ENCODE measurements at regions not wholly inside any gene's neighbourhood (a gene's known extent, or its start where the extent isn't known, plus 50 kb on each side); places are given as distances from the start of the nearest gene placed in this dataset.

DNA sequence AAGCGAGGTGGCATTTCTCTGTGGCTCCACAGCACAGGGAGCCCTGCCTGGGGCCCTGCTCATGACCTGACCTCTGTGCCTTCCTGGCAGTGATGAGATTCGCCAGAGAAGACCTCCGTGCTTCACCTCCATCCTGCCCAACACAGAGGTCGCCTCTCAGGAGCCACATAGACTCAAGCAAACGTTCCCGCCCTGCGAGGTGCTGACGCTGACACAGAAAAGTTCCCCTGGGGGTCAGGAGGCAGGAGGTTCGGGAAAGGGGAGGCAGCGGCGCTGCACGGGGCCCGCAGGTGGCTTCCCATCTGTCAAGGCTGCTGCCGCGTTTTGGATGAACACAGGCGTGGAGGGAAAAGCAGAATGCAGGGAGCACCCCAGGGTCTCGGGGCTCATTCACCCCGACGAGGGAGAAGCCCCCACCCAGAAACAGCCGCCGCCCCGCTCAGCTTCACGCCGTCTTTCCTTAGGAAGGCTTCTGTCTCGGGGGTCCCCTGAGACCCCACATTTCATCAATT lies 579.6 kb upstream of the SALL3 start:
- DNase-seq: no peak

DNA sequence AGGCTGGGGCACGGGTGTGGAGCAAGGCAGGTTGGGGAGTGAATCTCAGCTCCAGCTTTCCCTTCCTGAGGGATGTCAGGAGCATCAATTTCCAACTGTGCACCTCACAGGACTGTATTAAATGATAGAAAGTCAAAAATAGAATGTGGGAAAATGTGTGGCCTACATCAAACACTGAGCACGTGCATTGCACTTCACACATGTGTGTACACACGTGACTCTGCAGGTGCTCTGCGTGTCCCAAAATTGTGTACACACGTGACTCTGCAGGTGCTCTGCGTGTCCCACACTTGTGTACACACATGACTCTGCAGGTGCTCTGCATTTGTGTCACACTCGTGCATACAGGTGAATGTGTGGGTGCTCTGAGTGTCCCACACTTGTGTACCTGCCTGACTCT lies 577.2 kb upstream of the SALL3 start:
- DNase-seq: no peak

DNA sequence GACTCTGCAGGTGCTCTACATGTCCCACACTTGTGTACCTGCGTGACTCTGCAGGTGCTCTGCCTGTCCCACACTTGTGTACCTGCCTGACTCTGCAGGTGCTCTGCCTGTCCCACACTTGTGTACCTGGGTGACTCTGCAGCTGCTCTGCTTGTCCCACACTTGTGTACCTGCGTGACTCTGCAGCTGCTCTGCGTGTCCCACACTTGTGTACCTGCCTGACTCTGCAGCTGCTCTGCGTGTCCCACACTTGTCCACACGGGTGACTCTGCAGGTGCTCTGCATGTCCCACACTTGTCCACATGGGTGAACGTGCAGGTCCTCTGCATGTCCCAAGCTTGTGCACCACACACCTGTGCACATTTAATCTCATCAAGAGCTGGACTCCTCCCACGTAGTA lies 576.7 kb upstream of the SALL3 start:
- DNase-seq: no peak

DNA sequence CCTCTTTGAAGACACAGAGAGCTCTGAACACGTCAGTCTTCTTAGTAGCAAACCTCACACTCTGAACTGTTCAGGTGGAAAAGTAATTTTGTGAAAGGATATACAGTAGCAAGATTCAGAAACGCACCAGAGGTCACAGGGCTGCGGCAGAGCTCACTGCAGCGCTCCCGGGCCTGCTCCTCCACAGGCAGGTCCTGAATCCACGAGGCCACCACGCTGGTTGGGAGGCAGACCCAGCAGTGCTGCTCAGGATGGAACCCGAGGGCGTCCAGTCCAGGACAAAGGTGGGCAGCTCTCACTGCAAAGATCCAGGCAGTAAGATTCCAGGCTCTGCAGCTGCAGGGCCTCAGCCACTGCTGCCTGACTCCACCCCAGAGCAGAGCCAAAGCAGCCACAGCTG lies 576.2 kb upstream of the SALL3 start:
- DNase-seq: no peak

DNA sequence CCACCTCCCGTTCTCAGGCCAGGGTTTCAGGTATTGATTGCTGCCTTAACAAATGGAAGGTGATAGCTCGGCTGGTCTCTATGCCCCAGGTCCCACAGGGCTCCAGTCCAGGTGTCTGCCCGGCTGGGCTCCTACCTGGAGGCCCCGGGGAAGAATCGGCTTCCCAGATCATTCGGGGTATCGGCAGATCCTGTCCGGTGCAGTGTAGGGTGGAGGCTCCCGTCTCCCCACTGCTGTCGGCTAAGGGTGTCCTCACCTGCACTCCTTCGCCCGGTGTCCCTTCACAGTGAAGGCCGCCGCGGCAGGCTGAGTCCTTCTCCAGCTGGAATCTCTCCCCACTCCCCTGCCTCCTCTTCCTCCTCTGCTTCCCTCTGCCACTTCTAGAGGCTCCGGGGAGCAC lies 573.9 kb upstream of the SALL3 start:
- DNase-seq: no peak

DNA sequence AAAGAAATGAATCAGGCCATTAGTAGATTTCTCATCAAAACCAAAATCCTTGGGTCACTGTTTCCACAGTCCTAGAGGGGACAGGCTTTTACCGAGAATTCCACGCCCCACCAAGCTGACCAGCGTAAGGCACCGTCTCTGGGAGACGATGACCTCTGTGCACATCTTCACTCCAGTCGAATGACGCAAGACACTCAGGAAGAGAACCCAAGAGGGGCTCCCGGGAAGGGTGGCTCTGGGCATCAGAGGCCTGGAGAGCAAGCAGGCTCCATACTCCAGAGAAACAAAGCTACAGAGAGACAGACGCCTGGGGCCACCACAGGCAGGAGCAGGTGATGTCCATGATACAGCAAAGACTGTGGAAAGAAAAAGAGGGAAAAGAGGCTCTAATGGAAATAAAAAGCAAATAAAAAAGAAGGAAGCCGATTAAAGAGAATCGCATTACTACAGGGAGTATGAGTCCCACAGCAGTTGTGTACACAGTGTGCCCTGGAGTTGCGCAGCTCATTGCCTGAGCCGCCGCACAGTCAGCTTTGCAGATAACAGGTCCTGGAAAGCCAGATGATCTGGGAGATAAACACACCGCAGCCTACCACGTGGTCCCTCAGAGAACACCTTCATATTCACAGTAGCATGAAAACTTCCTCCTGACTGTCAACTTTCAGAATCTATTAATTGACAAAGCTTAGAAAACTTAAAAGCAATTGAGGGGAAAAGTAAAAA lies 572.7 kb upstream of the SALL3 start:
- no peak for DNase-seq

DNA sequence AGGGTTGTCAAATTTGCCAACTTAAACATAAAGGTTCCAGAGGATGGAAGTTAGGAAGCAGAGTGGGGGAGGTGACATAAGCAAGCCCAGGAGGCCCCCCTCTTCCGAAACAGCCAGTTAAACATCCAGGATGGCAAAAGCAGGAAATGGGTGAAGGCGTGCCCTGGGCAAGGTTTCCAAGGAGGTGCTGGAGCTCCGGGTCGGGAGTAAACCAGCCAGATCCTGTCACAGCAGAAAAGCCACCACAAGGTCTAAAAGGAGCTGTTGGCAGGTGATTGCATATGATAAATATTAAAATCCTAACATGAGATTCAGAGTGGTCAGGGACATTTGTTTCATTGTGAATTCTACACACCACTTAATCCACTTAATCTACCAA lies 572.2 kb upstream of the SALL3 start:
- no peak for DNase-seq

DNA sequence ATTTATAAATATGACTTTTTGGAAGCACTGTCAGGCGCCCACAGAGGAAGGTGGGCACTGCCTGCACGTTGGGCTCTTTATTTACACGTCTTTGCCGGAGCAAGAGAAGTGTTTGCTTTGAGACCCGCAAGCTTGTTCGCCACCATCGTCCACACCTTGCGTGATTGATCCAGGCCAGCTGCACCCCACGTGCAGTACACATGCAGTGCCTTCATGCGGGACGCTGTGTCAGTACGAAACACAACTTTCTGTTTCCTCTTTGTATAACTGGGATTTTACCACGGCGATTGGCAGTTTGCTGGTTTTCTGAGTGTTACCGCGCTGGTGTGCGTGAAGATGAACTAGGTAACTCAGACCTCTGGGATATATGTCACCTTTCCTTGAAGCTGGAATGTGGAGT lies 571.0 kb upstream of the SALL3 start:
- DNase-seq: no peak

DNA sequence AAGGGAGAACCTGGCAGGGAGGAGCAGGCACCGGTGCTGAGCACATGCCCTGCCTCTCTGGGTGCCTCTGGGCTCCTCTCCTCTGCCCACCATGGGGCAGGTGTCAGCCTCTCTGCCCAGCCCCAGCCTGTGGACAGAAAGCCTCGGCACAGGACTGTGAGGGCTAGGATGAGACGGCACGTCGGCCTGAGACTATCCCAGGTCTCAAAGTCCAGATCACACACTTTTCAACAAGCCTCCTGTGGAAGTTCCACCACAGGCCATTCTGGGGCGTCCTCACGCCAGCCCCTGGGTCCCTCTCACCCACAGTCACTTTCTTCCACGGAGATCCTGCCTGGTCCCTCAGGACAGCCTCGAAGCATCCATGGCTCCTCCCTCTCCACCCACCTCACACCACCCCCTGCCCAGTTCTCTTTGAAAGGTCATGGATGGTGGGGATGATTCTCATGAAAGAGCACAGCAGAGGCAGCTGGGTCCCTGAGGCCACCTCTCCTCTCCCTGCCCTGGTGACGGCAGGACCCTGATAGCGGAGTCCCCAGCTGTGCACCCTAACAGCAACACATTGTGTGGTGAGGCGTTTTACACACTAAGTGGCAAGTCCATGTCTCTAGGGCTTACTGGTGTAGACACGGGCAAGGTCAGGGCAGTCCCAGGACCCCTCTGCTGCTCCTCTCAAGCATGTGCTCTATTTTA lies 569.4 kb upstream of the SALL3 start:
- no peak for DNase-seq

DNA sequence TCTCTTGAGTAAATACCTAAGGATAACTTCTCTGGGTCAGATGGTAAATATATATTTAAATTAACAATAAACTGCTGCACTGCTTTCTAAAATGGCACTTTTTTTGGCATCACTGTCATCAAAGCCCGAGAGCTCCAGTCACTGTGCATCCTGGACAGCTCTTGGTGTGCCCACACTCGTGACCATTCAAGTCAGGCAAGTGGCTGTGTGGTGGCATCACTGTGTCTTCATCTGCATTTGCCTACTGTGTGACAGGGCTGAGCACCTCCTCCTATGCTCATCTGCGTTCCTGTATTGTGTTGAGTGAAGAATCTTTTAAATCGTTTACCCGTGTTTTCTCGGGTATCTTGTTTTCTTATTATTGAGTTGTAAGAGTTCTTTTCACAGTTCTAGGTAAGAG lies 568.1 kb upstream of the SALL3 start:
- DNase-seq: no peak

DNA sequence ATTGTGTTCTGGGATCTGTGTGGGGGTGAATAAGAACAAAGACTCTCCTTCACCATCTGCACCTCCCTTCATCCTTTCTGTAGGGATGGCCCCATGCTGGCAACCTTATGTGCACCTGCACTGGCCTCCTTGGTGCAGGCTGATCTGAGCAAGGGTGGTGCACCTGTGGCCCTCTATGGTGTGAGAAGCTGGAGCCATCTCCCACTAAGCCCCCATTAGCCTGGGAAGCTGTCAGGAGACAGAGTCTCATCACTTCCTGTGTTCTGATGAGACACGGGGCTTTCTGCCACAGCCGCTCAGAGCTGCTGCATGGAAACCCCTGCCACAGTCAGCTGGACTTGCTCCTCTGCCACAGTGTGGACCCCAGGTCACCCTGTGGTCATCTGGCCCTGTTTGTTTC lies 565.3 kb upstream of the SALL3 start:
- no peak for DNase-seq

DNA sequence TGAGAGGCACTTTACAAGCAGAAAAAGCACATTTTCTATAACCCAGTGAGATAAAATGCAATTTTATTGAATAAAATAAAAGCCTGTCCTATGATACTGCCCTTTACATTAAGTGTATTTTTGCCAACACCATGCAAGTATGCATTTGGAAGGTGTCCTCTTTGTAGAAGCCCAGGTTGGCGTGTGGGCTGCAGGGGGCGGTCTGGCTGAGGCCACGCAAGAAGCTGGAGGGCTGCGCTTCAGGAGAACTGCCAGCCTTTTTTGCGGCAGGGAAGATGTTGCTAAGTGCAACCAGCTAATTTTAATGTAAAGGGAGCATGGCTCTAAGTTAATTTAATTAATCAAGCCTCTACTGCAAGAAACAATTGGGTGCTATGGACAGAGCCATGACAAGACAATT lies 562.8 kb upstream of the SALL3 start:
- no peak for DNase-seq

DNA sequence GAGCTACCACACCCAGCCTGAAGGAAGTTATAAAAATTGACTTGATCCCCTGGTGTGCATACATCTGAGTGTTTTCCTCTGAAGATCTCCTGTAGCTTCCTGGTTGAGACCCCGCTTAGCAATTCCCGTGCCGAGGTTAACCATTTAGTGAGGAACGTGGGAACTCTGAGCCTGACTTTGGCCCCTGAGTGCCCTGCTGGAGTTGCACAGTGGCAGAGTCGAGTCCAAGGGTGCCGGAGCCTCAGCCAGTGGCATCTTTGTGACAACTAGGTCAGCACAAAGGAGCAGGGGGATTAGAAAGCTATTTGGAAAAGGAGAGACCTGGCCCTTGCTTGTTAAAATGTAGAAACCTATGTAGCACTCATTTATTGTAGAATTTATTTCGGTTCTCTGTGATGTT lies 561.2 kb upstream of the SALL3 start:
- no peak for DNase-seq

DNA sequence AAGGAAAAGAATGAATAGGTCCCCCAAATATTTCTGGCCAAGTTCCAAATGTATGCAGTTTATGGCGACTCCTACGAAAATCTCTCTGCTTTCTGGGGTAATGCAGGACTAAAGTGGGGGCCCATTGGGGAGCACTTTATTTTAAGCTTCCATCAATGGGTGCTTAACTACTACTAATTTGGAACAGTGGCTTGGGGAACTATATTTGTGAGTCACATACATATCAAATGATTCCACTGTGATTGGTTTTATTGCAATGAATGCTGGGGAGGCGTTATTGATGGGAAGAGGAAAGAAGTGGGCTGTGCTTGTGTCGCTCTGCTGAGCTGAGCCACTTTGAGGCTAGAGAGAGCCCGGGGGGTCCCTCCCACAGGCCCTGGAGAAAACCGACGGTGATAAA lies 560.4 kb upstream of the SALL3 start:
- DNase-seq: no peak

DNA sequence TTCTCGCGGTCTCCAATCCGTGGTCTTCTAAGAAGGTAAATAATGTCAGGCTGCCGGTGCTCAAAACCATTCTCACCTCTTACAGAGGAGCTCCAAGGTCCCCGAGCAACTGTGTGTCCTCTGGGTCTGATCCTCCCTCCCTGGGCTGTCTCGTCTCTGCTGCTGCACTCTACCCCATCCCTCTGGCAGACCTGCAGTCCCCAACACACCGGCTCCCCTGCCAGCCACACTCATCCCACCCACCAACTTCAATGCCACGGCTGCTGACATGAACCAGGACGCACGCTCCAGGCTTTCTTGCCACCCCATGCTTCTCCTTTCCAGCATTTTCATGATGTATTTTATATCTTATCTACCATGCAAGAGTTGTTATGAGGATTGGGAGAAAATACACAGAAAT lies 559.5 kb upstream of the SALL3 start:
- no peak for DNase-seq

DNA sequence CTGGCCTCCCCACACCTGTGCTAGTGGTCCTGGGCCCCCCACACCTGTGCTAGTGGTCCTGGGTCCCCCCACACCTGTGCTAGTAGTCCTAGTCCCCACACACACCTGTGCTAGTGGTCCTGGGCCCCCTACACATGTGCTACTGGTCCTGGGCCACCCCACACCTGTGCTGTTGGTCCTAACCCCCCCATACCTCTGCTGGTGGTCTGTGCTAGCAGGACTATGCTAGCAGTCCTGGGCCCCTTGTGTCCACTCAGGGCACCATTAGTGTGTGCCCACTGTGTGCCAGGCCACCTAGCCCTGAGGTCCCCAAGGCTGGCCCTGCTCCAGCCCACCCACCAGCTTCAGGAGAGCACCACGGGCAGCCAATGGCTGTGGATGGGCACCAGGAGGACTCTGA lies 558.2 kb upstream of the SALL3 start:
- no peak for DNase-seq

DNA sequence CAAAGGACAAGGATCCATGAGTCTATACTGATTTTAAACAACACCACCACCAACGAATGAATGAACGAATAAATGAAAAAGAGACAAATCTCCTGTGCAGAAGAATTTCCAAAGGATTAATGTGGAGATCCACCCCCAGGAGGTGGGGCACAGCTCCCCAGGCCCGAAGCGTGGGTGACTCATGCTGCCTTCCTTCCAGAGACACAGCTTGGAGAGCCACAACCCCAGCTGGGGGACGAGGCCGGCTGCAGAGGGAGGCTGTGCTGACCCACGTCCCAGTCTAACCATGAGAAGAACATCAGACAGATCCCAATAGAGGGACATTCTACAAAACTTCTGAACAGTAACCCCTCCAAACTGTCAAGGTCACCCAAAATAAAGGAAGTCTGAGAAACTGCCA lies 557.3 kb upstream of the SALL3 start:
- DNase-seq: no peak

DNA sequence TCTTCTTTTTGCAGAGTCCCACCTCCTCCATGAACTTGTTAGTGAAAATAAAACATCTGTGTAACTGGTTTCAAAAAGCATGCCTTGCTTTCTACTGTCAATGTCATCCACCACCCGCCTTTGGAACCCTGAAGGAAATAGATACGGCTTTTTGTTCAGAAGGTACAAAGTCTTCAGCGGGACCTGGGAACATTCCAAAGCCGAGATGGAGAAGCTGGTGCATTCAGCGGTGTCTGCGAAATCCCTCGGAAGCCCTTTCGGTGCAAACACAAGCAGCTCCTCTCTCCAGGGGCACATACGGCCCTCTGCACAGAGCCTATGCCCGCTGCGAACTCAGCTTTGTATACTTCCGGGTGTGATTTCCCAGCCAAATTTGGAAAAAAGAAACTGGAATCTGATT lies 555.8 kb upstream of the SALL3 start:
- no peak for DNase-seq

DNA sequence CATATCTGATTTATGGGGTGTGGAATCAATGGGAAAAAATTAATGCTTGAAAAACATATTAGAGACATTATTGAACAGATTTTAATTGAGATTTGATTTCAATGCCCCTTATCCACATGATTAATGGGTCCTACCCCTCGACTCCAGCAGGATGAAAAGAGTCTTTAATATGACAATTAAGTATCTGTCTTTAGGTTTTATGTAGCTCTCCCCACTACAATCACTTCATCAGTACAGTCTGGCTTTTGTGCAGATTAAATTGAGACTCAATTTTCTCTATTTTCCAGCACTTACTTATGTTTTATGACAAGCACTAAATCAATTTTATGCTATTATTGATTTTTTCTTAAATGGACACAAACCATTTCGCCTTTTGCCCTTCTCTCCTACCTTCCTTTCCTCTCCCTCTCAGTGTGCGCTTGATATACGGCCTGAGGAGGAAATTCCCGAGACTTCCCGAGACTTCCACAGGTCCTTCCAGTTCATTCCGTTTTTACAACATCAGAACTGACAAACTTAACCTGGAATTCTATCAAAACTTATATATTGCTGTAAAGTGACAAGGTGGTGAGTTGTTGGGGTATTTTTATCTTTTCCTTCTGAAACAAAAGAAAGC lies 555.1 kb upstream of the SALL3 start:
- no peak for DNase-seq

DNA sequence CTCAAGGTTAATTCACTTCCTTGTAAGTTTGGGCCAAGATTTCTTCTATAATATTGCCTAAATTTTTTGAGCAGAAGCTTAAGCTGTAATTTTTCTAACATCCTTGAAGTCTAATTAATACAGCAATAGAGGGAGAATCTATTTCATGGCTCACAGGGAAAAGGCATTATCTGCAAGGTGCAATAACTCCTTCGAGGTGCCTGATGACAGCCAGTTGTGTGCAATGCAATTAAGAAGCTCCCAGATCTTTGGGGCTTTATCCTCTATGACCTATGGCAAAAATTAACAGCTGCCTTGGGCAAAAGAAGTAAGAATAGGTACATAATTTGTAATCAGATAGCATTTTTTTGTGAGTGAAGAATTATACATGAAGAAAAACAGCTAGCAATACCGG lies 554.6 kb upstream of the SALL3 start:
- no peak for DNase-seq

DNA sequence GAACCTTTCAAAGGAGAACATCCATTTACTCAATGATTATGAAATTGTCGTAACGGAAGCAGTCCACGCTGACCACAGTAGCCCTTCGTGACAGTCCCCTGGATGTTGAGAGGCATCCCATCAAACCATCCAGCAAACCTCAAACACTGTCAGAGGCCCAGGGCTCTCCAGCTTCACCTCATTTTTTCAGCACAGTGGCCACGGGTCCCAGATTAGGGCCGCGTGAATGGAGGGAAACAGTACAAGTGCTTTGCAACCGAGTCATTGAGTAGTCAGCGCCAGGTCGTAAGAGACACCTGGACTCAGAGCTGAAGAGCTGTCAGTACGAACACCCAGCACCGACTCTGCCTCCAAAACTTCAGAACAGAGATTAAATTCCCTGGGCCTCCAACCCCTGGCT lies 552.5 kb upstream of the SALL3 start:
- no peak for DNase-seq

DNA sequence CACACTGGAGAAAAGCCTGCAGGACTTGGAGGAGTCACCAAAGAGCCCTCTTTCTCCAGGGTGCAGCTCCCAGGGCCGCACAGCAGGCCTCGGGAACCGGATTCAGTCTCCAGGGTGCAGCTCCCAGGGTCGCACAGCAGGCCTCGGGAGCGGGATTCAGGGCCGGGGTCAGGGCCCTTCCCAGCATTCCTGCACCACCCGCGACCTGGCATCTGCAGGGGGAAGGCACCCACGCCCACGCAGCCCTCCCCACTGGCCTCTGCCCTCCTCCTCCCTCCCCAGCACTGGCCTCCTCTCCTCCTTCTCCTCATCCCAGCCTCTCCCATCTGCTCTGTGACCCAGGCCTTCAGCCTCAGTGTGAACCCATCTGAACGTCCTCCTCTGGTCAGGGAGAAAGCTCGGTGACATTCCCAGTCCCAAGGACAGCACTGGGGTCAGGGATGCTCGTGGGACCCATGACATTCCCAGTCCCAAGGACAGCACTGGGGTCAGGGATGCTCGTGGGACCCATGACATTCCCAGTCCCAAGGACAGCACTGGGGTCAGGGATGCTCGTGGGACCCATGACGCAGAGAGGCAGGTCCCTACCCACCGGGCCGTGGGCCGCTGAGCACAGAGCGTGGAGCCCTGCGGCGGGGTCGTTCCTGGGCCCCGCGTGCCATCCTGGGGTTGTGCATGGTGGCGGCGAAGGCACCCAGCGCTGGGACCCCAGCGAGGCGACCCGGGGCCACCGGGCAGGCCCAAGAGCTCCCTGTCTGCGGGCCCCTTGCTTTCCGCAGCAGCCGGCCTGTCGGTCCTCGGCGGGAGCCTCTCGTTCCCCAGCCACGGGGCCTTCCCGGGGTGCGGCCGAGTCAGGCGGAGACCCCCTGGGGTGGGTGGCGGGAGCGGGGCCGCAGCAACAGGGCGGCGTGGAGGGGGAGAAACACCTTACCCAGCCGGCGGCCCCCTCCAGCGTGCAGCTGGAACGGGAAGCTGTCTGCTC lies 550.2 kb upstream of the SALL3 start:
- no peak for DNase-seq

DNA sequence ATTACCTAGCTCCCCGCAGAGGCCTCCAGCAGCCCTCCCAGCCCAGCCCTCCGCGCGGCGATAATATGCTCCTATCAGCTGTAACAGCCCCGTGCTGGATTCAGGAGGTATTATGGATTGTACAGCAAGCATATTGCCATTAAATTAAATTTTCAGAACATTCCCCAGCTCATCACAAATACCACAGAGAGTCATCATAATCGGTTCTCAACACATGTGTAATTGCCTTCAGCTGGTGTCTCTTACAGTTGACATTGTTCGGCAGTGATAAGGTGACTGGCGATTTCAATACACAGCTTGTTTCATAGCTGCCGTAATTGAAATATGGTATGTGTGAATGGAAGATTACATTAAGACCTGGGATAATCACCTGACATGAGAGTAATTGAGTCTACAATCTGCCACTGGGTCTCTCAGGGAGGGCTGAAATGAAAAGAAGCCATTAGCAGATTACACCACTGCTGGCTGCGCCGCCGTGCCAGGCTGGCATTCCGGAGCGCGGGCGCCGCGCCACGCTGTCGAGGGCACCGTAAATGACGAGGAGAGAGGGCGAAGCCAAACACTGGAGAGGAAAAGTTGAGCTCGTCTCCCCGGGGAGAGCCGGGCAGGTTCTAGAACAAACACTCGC lies 549.4 kb upstream of the SALL3 start:
- DNase-seq: no peak

Measured in right hindlimb (tissue), 1 donor.